HG03558 (cell line): ENCODE measurements at regions not wholly inside any gene's neighbourhood (a gene's known extent, or its start where the extent isn't known, plus 50 kb on each side); places are given as distances from the start of the nearest gene placed in this dataset.
"Not testable (repeated sequence)": the region's sequence is repeated elsewhere in the genome, so short reads cannot be mapped to it uniquely, and the experiment has no call there.

ENCODE experiments used
- ATAC-seq: cut with Tn5 transposase; IDR thresholded peaks from one replicate; pipeline ENCODE4 v1.9.1; 2021; ENCODE audit warnings: moderate number of reproducible peaks; ENCODE audit not compliant: unreplicated experiment; ENCODE audit errors: extremely low read depth

- no peak for ATAC-seq
These were observed 219.7 kb upstream of the PLD5 start for GRCh38 chr1:242743983-242744780.

- no peak for ATAC-seq
These were observed 214.5 kb upstream of the PLD5 start for GRCh38 chr1:242738702-242739645.

GRCh38 chr1:242736611-242737010 lies 212.1 kb upstream of the PLD5 start:
- no peak for ATAC-seq

- ATAC-seq, result no peak
These were observed 210.8 kb upstream of the PLD5 start for GRCh38 chr1:242735323-242735722.

- ATAC-seq, result no peak
These were observed 206.9 kb upstream of the PLD5 start for GRCh38 chr1:242731446-242731845.

GRCh38 chr1:242728696-242729095 lies 204.2 kb upstream of the PLD5 start:
- no peak for ATAC-seq

GRCh38 chr1:242723044-242723716 lies 198.7 kb upstream of the PLD5 start:
- ATAC-seq, result no peak

- no peak for ATAC-seq
These were observed 194.5 kb upstream of the PLD5 start for GRCh38 chr1:242718967-242719366.

GRCh38 chr1:242712248-242712647 lies 187.8 kb upstream of the PLD5 start:
- ATAC-seq, result no peak

GRCh38 chr1:242710847-242711246 lies 186.3 kb upstream of the PLD5 start:
- ATAC-seq, result no peak

GRCh38 chr1:242710286-242710685 lies 185.8 kb upstream of the PLD5 start:
- no peak for ATAC-seq

GRCh38 chr1:242703467-242703866 lies 179.0 kb upstream of the PLD5 start:
- no peak for ATAC-seq

- no peak for ATAC-seq
These were observed 168.5 kb upstream of the PLD5 start for GRCh38 chr1:242692988-242693387.

- ATAC-seq, result no peak
These were observed 167.1 kb upstream of the PLD5 start for GRCh38 chr1:242691610-242691945.

- ATAC-seq, result no peak
These were observed 166.5 kb upstream of the PLD5 start for GRCh38 chr1:242690849-242691609.

GRCh38 chr1:242689378-242689777 lies 164.9 kb upstream of the PLD5 start:
- ATAC-seq, result no peak

GRCh38 chr1:242674951-242675645 lies 150.6 kb upstream of the PLD5 start:
- no peak for ATAC-seq

- no peak for ATAC-seq
These were observed 149.2 kb upstream of the PLD5 start for GRCh38 chr1:242673652-242674051.

- not testable (repeated sequence) for ATAC-seq
These were observed 148.7 kb upstream of the PLD5 start for GRCh38 chr1:242673165-242673564.

- no peak for ATAC-seq
These were observed 145.5 kb upstream of the PLD5 start for GRCh38 chr1:242670019-242670418.
